Activated CD4-positive, alpha-beta T cell treated with anti-CD3 and anti-CD28 coated beads, Interleukin-2, amount 10 ng/mL, durations not matched to agents 24 days and 14 days (primary cell): ENCODE measurements at regions not wholly inside any gene's neighbourhood (a gene's known extent, or its start where the extent isn't known, plus 50 kb on each side); places are given as distances from the start of the nearest gene placed in this dataset.

Experiments
- DNase-seq: peaks from one replicate; pipeline ENCODE4 v3.0.0; 2022
- H3K27ac Mint-ChIP-seq: one replicate; pipeline ENCODE4 v1.8.0; 2022; ENCODE audit warnings: mild to moderate bottlenecking, mixed read lengths
- H3K27me3 Mint-ChIP-seq: one replicate; pipeline ENCODE4 v1.8.0; 2022; ENCODE audit warnings: mixed read lengths
- H3K36me3 Mint-ChIP-seq: one replicate; pipeline ENCODE4 v1.8.0; 2022; ENCODE audit warnings: low read depth, mild to moderate bottlenecking, mixed read lengths
- H3K4me1 Mint-ChIP-seq: one replicate; pipeline ENCODE4 v1.8.0; 2021; ENCODE audit warnings: mixed read lengths
- H3K4me3 Mint-ChIP-seq: one replicate; pipeline ENCODE4 v1.8.0; 2022; ENCODE audit warnings: mild to moderate bottlenecking, moderate library complexity, mixed read lengths
- H3K9me3 Mint-ChIP-seq: one replicate; pipeline ENCODE4 v1.8.0; 2021; ENCODE audit warnings: mixed read lengths
- intact Hi-C: fragments of 100-400 bp; cut with micrococcal nuclease; formaldehyde crosslinking; loops from one replicate; pipeline ENCODE4 v1.15.1; 2023

- Mint-ChIP-seq H3K27ac (no peak overlapping the region), H3K4me3 (no peak overlapping the region), H3K27me3 (no peaks in the 10 kb centered on the region), H3K9me3 (peaks cover 12% of the 10 kb centered on the region), H3K4me1 (no peaks in the 10 kb centered on the region), H3K36me3 (no peaks in the 10 kb centered on the region)
- DNase-seq = no peak
- intact Hi-C loops = no loop called here
These were observed 437.0 kb downstream of the HRH4 start for GRCh38 chr18:24897461-24897860.

- DNase-seq = no peak
- Mint-ChIP-seq H3K27me3 (no peaks in the 10 kb centered on the region), H3K36me3 (no peaks in the 10 kb centered on the region), H3K4me1 (no peaks in the 10 kb centered on the region), H3K9me3 (no peaks in the 10 kb centered on the region), H3K27ac (no peak overlapping the region), H3K4me3 (no peak overlapping the region)
- intact Hi-C loops = no loop called here
These were observed 441.7 kb downstream of the ZNF521 start for GRCh38 chr18:24910221-24910620.

- Mint-ChIP-seq H3K27ac (no peak overlapping the region), H3K4me1 (no peaks in the 10 kb centered on the region), H3K36me3 (no peaks in the 10 kb centered on the region)
These were observed 438.3 kb downstream of the ZNF521 start for GRCh38 chr18:24913507-24914170.

GRCh38 chr18:24914171-24914525 lies 437.8 kb downstream of the ZNF521 start:
- Mint-ChIP-seq H3K36me3 (no peaks in the 10 kb centered on the region), H3K4me3 (no peak overlapping the region), H3K27me3 (no peaks in the 10 kb centered on the region), H3K4me1 (no peaks in the 10 kb centered on the region), H3K9me3 (no peaks in the 10 kb centered on the region), H3K27ac (no peak overlapping the region)
- intact Hi-C loops = no loop called here
- no peak for DNase-seq

More at GRCh38 chr18:24913507-24914170, 438.3 kb downstream of the ZNF521 start:
- DNase-seq = no peak
- Mint-ChIP-seq H3K4me3 (no peak overlapping the region), H3K9me3 (no peaks in the 10 kb centered on the region), H3K27me3 (no peaks in the 10 kb centered on the region)
- intact Hi-C loops = no loop called here

- Mint-ChIP-seq H3K4me3 (no peak overlapping the region), H3K36me3 (no peaks in the 10 kb centered on the region), H3K4me1 (no peaks in the 10 kb centered on the region), H3K27ac (no peak overlapping the region), H3K9me3 (no peaks in the 10 kb centered on the region), H3K27me3 (no peaks in the 10 kb centered on the region)
- no peak for DNase-seq
- intact Hi-C loops = no loop called here
These were observed 437.3 kb downstream of the ZNF521 start for GRCh38 chr18:24914685-24915084.

- Mint-ChIP-seq H3K36me3 (no peaks in the 10 kb centered on the region), H3K27me3 (no peaks in the 10 kb centered on the region), H3K4me1 (no peaks in the 10 kb centered on the region), H3K27ac (no peak overlapping the region), H3K4me3 (no peak overlapping the region), H3K9me3 (no peaks in the 10 kb centered on the region)
- intact Hi-C loops = no loop called here
- no peak for DNase-seq
These were observed 436.4 kb downstream of the ZNF521 start for GRCh38 chr18:24915547-24915946.

- Mint-ChIP-seq H3K27ac (no peak overlapping the region), H3K9me3 (no peaks in the 10 kb centered on the region), H3K27me3 (no peaks in the 10 kb centered on the region), H3K4me3 (no peak overlapping the region), H3K36me3 (no peaks in the 10 kb centered on the region), H3K4me1 (no peaks in the 10 kb centered on the region)
- intact Hi-C loops = no loop called here
- no peak for DNase-seq
These were observed 434.2 kb downstream of the ZNF521 start for GRCh38 chr18:24917767-24918166.

GRCh38 chr18:24918257-24918656 lies 433.7 kb downstream of the ZNF521 start:
- H3K27ac Mint-ChIP-seq = no peak overlapping the region
- DNase-seq = no peak
- H3K4me1 Mint-ChIP-seq = no peaks in the 10 kb centered on the region
- intact Hi-C loops = no loop called here
- H3K27me3 Mint-ChIP-seq = no peaks in the 10 kb centered on the region
- H3K36me3 Mint-ChIP-seq = no peaks in the 10 kb centered on the region
- no peak overlapping the region for H3K4me3 Mint-ChIP-seq
- no peaks in the 10 kb centered on the region for H3K9me3 Mint-ChIP-seq

GRCh38 chr18:24919181-24919797 lies 432.7 kb downstream of the ZNF521 start:
- Mint-ChIP-seq H3K4me3 (no peak overlapping the region), H3K27ac (no peak overlapping the region), H3K9me3 (no peaks in the 10 kb centered on the region), H3K36me3 (no peaks in the 10 kb centered on the region), H3K27me3 (no peaks in the 10 kb centered on the region), H3K4me1 (no peaks in the 10 kb centered on the region)
- DNase-seq = no peak
- intact Hi-C loops = no loop called here

GRCh38 chr18:24922491-24922890 lies 429.5 kb downstream of the ZNF521 start:
- no peaks in the 10 kb centered on the region for H3K4me1 Mint-ChIP-seq
- no peaks in the 10 kb centered on the region for H3K27me3 Mint-ChIP-seq
- intact Hi-C loops = no loop called here
- H3K36me3 Mint-ChIP-seq = no peaks in the 10 kb centered on the region
- no peaks in the 10 kb centered on the region for H3K9me3 Mint-ChIP-seq
- no peak overlapping the region for H3K4me3 Mint-ChIP-seq
- no peak overlapping the region for H3K27ac Mint-ChIP-seq
- no peak for DNase-seq

- H3K4me1 Mint-ChIP-seq = no peaks in the 10 kb centered on the region
- no peaks in the 10 kb centered on the region for H3K27me3 Mint-ChIP-seq
- intact Hi-C loops = no loop called here
- DNase-seq = no peak
- H3K36me3 Mint-ChIP-seq = no peaks in the 10 kb centered on the region
- H3K4me3 Mint-ChIP-seq = no peak overlapping the region
- H3K27ac Mint-ChIP-seq = no peak overlapping the region
- no peaks in the 10 kb centered on the region for H3K9me3 Mint-ChIP-seq
These were observed 428.8 kb downstream of the ZNF521 start for GRCh38 chr18:24923138-24923537.

- intact Hi-C loops = no loop called here
- no peaks in the 10 kb centered on the region for H3K9me3 Mint-ChIP-seq
- no peaks in the 10 kb centered on the region for H3K27me3 Mint-ChIP-seq
- no peak overlapping the region for H3K27ac Mint-ChIP-seq
- no peak for DNase-seq
- H3K36me3 Mint-ChIP-seq = no peaks in the 10 kb centered on the region
- no peak overlapping the region for H3K4me3 Mint-ChIP-seq
- no peaks in the 10 kb centered on the region for H3K4me1 Mint-ChIP-seq
These were observed 427.8 kb downstream of the ZNF521 start for GRCh38 chr18:24924066-24924716.

- Mint-ChIP-seq H3K27ac (no peak overlapping the region), H3K9me3 (no peaks in the 10 kb centered on the region), H3K36me3 (no peaks in the 10 kb centered on the region), H3K4me3 (no peak overlapping the region), H3K4me1 (no peaks in the 10 kb centered on the region), H3K27me3 (no peaks in the 10 kb centered on the region)
- intact Hi-C loops = no loop called here
- no peak for DNase-seq
These were observed 425.3 kb downstream of the ZNF521 start for GRCh38 chr18:24926649-24927048.

- intact Hi-C loops = no loop called here
- no peak for DNase-seq
- H3K4me3 Mint-ChIP-seq = no peak overlapping the region
These were observed 423.6 kb downstream of the ZNF521 start for GRCh38 chr18:24928301-24928878.

More at GRCh38 chr18:24928301-24928878, 423.6 kb downstream of the ZNF521 start:
- Mint-ChIP-seq H3K9me3 (no peaks in the 10 kb centered on the region), H3K27ac (no peak overlapping the region), H3K4me1 (no peaks in the 10 kb centered on the region), H3K36me3 (no peaks in the 10 kb centered on the region), H3K27me3 (no peaks in the 10 kb centered on the region)
